LNCAP (cell line): ENCODE measurements at regions not wholly inside any gene's neighbourhood (a gene's known extent, or its start where the extent isn't known, plus 50 kb on each side); places are given as distances from the start of the nearest gene placed in this dataset.

Source experiments
- TF ChIP-seq, protein P1 (sequence below): fragments of 450-650 bp; IDR thresholded peaks from 2 replicates; pipeline ENCODE4 v1.5.1; 2017; ENCODE audit warnings: mild to moderate bottlenecking

DNA sequence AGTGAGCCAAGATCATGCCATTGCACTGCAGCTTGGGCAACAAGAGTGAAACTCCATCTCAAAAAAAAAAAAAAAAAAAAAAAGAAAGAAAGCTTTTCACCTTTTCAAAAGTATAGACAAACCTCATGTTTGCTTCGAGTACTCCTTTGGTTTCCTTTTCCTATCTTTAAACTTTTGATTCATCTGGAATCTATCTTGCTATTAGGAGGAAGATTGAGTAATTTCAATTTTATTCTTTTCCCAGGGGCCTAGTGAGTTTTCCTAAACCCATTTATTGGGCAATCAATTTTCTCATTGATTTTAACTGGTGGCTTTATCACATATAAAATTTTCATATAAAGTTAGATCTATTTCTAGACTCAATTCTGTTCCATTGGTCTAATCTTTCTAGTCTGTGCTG is 190.5 kb upstream of the VEPH1 start:
- TF ChIP-seq, protein P1, sequence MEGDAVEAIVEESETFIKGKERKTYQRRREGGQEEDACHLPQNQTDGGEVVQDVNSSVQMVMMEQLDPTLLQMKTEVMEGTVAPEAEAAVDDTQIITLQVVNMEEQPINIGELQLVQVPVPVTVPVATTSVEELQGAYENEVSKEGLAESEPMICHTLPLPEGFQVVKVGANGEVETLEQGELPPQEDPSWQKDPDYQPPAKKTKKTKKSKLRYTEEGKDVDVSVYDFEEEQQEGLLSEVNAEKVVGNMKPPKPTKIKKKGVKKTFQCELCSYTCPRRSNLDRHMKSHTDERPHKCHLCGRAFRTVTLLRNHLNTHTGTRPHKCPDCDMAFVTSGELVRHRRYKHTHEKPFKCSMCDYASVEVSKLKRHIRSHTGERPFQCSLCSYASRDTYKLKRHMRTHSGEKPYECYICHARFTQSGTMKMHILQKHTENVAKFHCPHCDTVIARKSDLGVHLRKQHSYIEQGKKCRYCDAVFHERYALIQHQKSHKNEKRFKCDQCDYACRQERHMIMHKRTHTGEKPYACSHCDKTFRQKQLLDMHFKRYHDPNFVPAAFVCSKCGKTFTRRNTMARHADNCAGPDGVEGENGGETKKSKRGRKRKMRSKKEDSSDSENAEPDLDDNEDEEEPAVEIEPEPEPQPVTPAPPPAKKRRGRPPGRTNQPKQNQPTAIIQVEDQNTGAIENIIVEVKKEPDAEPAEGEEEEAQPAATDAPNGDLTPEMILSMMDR = no peak

DNA sequence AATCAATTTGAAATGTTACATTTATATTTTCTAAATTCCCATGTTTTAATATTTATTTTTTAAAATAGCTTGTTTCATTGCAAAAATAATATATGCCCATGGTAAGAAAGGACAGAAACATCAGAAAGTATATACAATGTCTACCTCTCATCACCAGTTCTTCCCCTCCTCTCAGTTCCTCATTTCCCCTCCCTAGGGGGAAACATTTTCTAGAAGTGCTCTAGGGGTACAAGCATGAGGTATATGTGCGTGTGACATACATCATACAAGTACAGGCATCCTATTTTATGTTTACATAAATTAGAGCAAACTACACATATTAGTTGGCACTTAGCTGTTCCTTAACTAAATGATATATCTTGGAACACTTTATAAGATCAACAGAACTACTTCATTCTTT is 189.3 kb upstream of the VEPH1 start:
- TF ChIP-seq, protein P1 = no peak

DNA sequence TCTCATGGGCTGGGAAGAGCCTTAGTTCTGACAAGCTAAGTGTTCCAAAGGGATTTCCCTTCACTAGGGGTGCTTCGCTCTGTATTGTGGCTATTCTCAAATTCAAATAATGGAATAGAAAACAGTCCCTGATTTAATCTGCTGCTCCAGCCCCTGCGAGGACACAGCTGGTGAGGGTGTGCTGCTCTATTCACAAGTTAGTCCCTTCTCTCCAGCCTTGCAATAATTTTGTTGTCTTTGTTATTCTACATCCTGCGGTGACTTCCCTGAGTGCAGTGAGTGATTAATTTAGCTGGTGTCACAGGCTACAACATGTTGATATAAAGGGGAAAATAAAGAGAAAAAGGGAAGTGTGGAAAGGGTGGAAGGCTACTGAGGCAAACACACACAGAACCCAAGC is 180.5 kb upstream of the VEPH1 start:
- TF ChIP-seq, protein P1 = no peak

DNA sequence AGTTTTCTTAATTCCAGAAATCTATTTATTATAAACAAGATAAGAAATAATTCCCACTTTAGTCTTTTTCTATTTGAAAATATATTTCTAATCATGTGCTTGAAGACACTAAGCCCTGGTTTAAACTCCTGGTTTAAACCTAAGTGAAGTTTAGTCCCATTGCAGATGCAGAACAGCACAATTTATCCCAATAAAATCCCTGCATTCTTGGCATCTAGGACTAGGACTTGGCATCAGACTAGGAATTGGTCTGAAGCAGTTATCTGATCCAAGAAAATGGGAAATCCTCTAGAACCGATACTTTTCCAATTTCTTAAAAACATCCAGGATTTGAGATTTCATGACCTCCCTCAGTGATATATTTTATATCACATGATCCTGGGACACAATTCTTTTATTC is 168.8 kb upstream of the VEPH1 start:
- TF ChIP-seq, protein P1 = no peak

DNA sequence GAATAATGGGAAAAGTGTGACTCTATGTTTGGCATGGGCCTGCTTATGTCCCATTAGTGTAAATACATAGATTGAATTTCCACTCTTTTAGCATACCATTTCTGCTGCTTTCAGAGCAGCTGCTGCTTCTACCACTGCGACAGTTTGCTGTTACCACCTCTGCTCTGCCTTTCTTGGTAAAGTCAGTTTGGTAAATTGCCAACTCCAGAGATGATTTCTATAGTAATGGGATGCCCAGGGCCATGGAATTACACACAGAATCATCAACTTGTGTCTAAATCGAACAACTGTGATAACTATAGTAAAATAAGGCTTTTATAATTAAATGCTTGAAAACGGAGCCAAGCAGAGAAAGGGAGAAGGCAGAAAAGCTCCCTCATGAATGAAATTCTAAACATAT is 168.4 kb upstream of the VEPH1 start:
- TF ChIP-seq, protein P1 = no peak

DNA sequence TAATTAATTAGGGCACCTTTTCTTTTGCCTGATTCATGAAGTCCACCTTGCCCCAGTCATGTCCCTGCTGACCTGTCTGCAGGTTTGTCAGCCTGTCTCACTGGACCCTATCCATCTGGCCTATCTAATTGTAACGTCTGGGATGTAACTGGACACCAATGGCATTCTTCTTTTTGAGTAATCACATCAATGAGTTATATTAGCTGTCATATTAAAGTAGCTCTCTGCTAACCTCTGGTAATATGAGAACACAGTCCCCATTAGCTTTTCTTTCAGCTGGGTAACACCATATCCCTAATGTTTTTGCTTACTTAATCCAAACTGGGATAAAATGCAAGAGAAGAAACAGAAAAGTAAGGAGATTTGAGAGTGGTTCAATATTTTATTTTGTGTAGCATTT is 166.2 kb upstream of the VEPH1 start:
- TF ChIP-seq, protein P1 = no peak

DNA sequence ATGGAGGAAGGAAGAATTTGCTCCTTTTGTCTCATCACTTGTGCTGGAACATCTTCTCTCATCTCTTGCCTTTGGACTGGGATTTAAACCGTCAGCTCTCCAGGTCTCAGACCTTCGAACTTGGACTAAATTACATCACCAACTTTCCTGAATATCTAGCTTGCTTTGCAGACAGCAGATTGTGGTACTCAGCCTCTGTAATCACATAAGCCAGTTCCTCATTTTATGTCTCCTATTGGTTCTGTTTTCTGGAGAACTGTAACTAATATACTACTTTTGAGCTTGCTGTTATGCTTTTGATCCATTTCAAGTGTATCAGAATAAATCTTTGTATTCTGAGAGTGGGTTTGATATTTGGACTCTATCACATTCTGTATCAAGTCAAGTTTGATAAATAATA is 164.3 kb upstream of the VEPH1 start:
- TF ChIP-seq, protein P1 = no peak

DNA sequence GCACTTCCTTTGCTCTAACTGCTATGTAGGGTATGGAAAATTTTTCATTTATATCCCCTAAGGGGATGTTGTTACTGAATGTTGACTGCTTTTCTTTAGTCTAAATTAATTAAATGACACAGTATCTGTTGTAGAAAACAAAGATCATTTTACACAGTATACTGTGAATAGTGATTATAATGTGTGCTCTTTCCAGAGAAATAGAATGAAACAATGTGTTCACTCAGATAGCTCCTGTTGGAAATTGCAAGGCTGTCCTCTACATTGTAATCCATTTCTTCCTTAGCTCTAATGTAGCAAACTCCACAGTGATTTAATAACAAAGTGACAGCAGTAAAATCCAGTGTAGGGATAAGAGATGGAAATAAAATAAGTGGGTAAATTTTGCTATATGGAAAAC is 159.0 kb upstream of the VEPH1 start:
- TF ChIP-seq, protein P1 = no peak
